GM12864 (cell line): ENCODE measurements at regions not wholly inside any gene's neighbourhood (a gene's known extent, or its start where the extent isn't known, plus 50 kb on each side); places are given as distances from the start of the nearest gene placed in this dataset.

Experiments
- DNase-seq: peaks from one replicate; pipeline ENCODE4 v3.0.0-alpha.2; 2011; ENCODE audit warnings: low read depth
- H3K4me3 ChIP-seq: 2 replicates; pipeline ENCODE4 v1.5.1; 2011; ENCODE audit warnings: mild to moderate bottlenecking, low read depth, low read length, control low read depth
- CTCF ChIP-seq: IDR thresholded peaks from 2 replicates; pipeline ENCODE4 v1.5.1; 2011; ENCODE audit warnings: low read depth, mild to moderate bottlenecking, moderate library complexity, low read length, control low read depth, inconsistent platforms; ENCODE audit errors: missing control alignments

GRCh38 chr2:238989484-238989883 is 141.6 kb downstream of the TWIST2 start:
- no peak for TF ChIP-seq CTCF
- DNase-seq, result no peak
- H3K4me3 ChIP-seq, result no peak overlapping the region

GRCh38 chr2:238994432-238994831 is 146.5 kb downstream of the TWIST2 start:
- no peak overlapping the region for H3K4me3 ChIP-seq
- no peak for DNase-seq
- no peak for TF ChIP-seq CTCF

GRCh38 chr2:238994876-238995275 is 147.0 kb downstream of the TWIST2 start:
- no peak for TF ChIP-seq CTCF
- DNase-seq, result no peak

GRCh38 chr2:238995634-238996033 is 147.7 kb downstream of the TWIST2 start:
- no peak overlapping the region for H3K4me3 ChIP-seq
- DNase-seq, result no peak
- TF ChIP-seq CTCF, result no peak

More at GRCh38 chr2:238994876-238995275, 147.0 kb downstream of the TWIST2 start:
- H3K4me3 ChIP-seq, result no peak overlapping the region

- no peak for TF ChIP-seq CTCF
- no peak for DNase-seq
These were observed 148.6 kb downstream of the TWIST2 start for GRCh38 chr2:238996331-238997136.

GRCh38 chr2:238997137-238997390 is 149.2 kb downstream of the TWIST2 start:
- TF ChIP-seq CTCF, result no peak
- H3K4me3 ChIP-seq, result no peak overlapping the region

More at GRCh38 chr2:238996331-238997136, 148.6 kb downstream of the TWIST2 start:
- H3K4me3 ChIP-seq, result no peak overlapping the region

GRCh38 chr2:238997684-238998083 is 149.8 kb downstream of the TWIST2 start:
- H3K4me3 ChIP-seq, result no peak overlapping the region
- no peak for DNase-seq
- TF ChIP-seq CTCF, result no peak

More at GRCh38 chr2:238997137-238997390, 149.2 kb downstream of the TWIST2 start:
- no peak for DNase-seq
